Panc1 (cell line): ENCODE measurements at regions not wholly inside any gene's neighbourhood (a gene's known extent, or its start where the extent isn't known, plus 50 kb on each side); places are given as distances from the start of the nearest gene placed in this dataset.

Source experiments
- CTCF ChIP-seq: fragments of 450-650 bp; IDR thresholded peaks from 2 replicates; pipeline ENCODE4 v1.5.1; 2017; ENCODE audit warnings: mild to moderate bottlenecking
- POLR2AphosphoS5 ChIP-seq: IDR thresholded peaks from 2 replicates; pipeline ENCODE4 v1.6.1; 2012; ENCODE audit warnings: mild to moderate bottlenecking, low read depth, low read length, moderate library complexity
- REST ChIP-seq, 2 experiments: IDR thresholded peaks; 2 replicates each; pipeline ENCODE4 v1.6.1; 2011 to 2012; ENCODE audit warnings: low read depth in 2 of 2, control low read depth in 1 of 2, low read length in 1 of 2, mild to moderate bottlenecking in 1 of 2, moderate library complexity in 1 of 2; ENCODE audit not compliant: insufficient read depth in 1 of 2
- SIN3A ChIP-seq: IDR thresholded peaks from 2 replicates; pipeline ENCODE4 v1.6.1; 2012; ENCODE audit warnings: low read depth, mild to moderate bottlenecking, low read length, moderate library complexity, borderline replicate concordance; ENCODE audit not compliant: insufficient read depth
- TCF7L2 ChIP-seq: IDR thresholded peaks from 2 replicates; pipeline ENCODE4 v1.6.1; 2011; ENCODE audit warnings: mild to moderate bottlenecking, low read depth, low read length, inconsistent platforms

- TF ChIP-seq CTCF (no peak), REST (IDR thresholded peaks at IDR 0.05; ENCODE audit: insufficient read depth in 1 of 2, low read depth in 2 of 2, low read length in 1 of 2) (no peak), SIN3A (no peak), POLR2AphosphoS5 (no peak), TCF7L2 (no peak)
Measured at GRCh38 chr6:169075211-169075914, 178.3 kb downstream of the THBS2 start.
